ENCODE measurements at regions not wholly inside any gene's neighbourhood (a gene's known extent, or its start where the extent isn't known, plus 50 kb on each side); places are given as distances from the start of the nearest gene placed in this dataset.
"Not testable (repeated sequence)": the region's sequence is repeated elsewhere in the genome, so short reads cannot be mapped to it uniquely, and the experiment has no call there.

DNA sequence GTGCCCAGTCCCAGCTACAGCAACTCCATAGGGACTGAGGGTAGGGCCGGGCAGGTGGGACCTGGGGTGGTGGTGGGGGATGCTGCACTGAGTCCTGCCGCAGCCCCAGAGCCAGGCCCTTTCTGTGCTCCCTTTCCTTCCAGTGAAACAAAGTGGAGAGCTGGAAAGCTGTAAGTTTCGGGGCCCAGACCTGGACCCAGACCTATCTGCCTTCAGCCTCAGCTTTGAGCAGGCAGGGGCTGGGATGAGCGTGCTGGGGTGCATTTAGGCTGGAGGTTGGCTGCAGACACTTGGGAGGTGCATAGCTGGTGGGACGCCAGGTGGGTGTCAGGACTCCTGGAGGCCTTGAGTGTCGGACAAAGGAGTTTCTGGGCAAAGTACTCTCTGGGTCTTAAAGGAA, 92.7 kb upstream of the C1orf174 start:
- no peak overlapping the region for H3K9ac ChIP-seq (ENCODE audit: low read depth, low read length)
- no peak overlapping the region for H3K4me3 ChIP-seq (ENCODE audit: low read length)
- H3K36me3 ChIP-seq (ENCODE audit: insufficient read depth, low read length): no peaks in the 10 kb centered on the region
- H3K9me3 ChIP-seq (ENCODE audit: insufficient read depth, low read depth, low read length): no peaks in the 10 kb centered on the region
- no peaks in the 10 kb centered on the region for H3K4me1 ChIP-seq (ENCODE audit: insufficient read depth, low read length)
- WGBS: 88% methylated on average over 6 of the region's 6 CpGs
- no peaks in the 10 kb centered on the region for H3K27me3 ChIP-seq (ENCODE audit: insufficient read depth, low read length)
- H3K27ac ChIP-seq (ENCODE audit: low read depth, low read length): no peak overlapping the region

DNA sequence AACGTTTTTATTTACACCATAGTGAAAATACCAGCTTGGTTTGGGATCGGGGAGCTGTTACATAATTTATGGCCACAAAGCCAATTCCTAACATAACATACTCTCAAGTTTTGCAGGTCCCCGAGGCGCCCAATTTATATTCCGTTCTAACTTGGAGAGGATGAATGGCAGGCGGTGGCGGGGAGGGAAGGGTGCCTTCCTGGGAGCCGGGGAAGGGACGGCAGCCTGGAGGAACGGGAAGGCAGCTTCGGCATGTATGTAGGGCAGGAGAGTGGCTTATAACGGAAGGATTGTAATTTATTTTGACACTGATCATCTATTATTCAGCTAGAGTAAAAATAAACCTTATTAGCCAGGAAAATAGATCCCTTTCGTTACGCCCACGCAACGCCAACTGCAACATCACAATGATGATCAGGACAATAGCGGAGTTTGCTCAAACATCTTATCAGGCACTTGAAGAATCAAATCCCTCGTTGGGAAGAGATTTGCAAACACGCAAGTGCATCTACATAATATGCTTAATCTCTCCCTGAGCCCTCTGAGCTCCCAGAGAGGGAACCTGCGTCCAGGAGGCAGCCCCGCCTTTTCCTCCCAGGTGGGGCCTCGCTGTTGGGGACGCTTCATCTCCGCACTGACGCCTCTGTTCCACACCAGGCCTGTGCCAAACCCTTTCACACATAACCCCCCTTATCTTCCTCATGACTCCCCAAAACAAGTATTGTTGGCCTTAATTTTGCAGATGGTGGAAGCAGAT, 93.7 kb upstream of the C1orf174 start:
- Histone ChIP-seq H3K27ac (ENCODE audit: low read depth, low read length) (no peak overlapping the region), H3K27me3 (ENCODE audit: insufficient read depth, low read length) (no peaks in the 10 kb centered on the region), H3K36me3 (ENCODE audit: insufficient read depth, low read length) (no peaks in the 10 kb centered on the region), H3K4me3 (ENCODE audit: low read length) (no peak overlapping the region), H3K9me3 (ENCODE audit: insufficient read depth, low read depth, low read length) (no peaks in the 10 kb centered on the region), H3K9ac (ENCODE audit: low read depth, low read length) (no peak overlapping the region), H3K4me1 (ENCODE audit: insufficient read depth, low read length) (no peaks in the 10 kb centered on the region)
- WGBS: 85% methylated on average over 23 of the region's 25 CpGs

DNA sequence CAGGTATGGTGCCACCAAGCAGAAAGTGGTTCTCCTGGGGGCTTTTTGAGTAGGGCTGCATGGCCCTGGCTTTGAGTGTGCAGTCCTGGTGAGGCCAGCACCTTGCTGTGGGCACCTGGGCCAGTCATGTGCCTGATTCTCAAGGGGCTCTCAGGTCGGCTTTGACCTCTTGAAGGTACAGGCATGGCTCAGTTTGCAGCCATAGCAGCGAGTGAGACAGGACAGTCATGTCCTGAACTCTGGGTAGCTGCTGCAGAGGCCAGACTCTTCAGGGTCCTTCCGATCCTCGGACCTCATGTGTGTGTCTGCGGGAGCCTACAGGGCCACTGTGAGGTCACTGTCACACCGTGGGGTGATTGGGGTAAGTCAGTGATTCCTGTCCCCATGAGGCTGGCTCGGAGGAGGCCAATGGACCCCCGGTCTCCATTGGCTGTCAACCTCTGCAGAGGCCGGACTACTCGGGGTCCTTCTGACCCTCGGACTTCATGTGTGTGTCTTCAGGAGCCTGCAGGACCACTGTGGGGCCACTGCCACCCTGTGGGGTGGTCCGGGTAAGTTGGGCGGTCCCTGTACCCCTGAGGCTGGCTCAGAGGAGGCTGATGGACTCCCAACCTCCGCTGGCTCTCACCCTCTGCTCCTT, 95.2 kb upstream of the C1orf174 start:
- H3K4me1 ChIP-seq (ENCODE audit: insufficient read depth, low read length): no peaks in the 10 kb centered on the region
- 93% methylated on average over 13 of the region's 14 CpGs for WGBS
- H3K27ac ChIP-seq (ENCODE audit: low read depth, low read length): no peak overlapping the region
- H3K4me3 ChIP-seq (ENCODE audit: low read length): no peak overlapping the region
- no peak overlapping the region for H3K9ac ChIP-seq (ENCODE audit: low read depth, low read length)
- H3K27me3 ChIP-seq (ENCODE audit: insufficient read depth, low read length): no peaks in the 10 kb centered on the region
- no peaks in the 10 kb centered on the region for H3K36me3 ChIP-seq (ENCODE audit: insufficient read depth, low read length)
- no peaks in the 10 kb centered on the region for H3K9me3 ChIP-seq (ENCODE audit: insufficient read depth, low read depth, low read length)

DNA sequence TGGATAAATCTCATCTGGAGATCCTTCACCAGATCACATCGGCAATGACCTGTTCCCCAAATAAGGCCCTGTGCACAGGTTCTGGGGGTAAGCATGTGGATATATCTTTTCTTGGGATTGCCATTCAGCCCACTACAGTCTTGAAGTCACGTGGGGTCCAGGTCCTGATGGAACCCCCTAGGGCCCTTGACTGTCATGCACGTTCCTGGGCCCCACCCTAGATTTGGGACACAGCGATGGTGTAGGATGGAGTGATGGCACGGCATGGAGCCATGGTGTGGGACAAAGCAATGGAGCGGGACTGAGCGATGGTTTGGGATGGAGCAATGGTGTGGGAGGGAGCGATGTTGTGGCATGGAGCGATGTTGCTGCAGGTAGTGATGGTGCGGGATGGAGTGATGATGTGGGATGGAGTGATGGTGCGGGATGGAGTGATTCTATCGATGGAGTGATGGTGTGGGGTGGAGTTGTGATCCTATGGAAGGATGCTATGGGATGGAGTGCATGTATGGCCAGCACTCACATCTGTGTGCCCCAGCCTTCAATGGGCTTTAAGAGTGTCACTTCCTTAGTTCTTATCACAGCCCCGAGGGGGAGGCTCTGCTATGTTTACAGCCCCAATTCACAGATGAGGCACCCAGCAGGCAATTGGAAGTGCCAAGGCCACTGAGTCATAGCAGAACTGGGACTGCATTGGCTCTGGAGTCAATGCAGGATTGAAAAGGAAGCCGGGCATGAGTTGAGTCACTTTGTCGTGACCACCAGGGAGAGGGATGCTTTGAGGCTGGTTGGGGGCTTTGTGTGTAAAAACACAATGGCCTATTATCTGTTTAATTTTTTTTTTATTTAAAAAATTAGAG, 97.0 kb upstream of the C1orf174 start:
- Histone ChIP-seq H3K9me3 (ENCODE audit: insufficient read depth, low read depth, low read length) (no peaks in the 10 kb centered on the region), H3K4me3 (ENCODE audit: low read length) (no peak overlapping the region), H3K4me1 (ENCODE audit: insufficient read depth, low read length) (no peaks in the 10 kb centered on the region), H3K36me3 (ENCODE audit: insufficient read depth, low read length) (no peaks in the 10 kb centered on the region), H3K9ac (ENCODE audit: low read depth, low read length) (no peak overlapping the region), H3K27me3 (ENCODE audit: insufficient read depth, low read length) (no peaks in the 10 kb centered on the region), H3K27ac (ENCODE audit: low read depth, low read length) (no peak overlapping the region)
- WGBS: 92% methylated on average over 15 of the region's 15 CpGs

DNA sequence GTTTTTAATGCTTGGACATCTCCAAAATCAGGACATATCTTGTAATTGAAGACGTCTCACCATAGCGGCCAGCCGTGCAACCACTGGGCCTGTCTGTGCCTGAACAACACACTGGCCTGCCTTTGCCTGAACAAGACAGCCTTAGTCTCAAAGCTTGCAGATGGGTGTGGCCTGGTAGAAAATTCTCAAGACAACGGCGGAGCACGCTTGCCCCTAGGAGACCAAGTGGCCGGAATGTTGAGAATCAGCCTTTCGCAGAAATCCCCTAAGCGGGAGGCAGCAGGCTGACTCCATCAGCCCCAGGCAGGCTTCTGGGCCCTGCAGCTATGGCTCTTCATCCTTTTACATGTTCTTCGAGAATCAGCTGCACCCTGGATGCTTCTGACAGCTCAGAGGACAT, 98.0 kb upstream of the C1orf174 start:
- no peaks in the 10 kb centered on the region for H3K4me1 ChIP-seq (ENCODE audit: insufficient read depth, low read length)
- H3K9me3 ChIP-seq (ENCODE audit: insufficient read depth, low read depth, low read length): no peaks in the 10 kb centered on the region
- no peak overlapping the region for H3K27ac ChIP-seq (ENCODE audit: low read depth, low read length)
- no peaks in the 10 kb centered on the region for H3K27me3 ChIP-seq (ENCODE audit: insufficient read depth, low read length)
- H3K9ac ChIP-seq (ENCODE audit: low read depth, low read length): no peak overlapping the region
- no peak overlapping the region for H3K4me3 ChIP-seq (ENCODE audit: low read length)
- WGBS: 88% methylated on average over 10 of the region's 10 CpGs
- H3K36me3 ChIP-seq (ENCODE audit: insufficient read depth, low read length): no peaks in the 10 kb centered on the region

DNA sequence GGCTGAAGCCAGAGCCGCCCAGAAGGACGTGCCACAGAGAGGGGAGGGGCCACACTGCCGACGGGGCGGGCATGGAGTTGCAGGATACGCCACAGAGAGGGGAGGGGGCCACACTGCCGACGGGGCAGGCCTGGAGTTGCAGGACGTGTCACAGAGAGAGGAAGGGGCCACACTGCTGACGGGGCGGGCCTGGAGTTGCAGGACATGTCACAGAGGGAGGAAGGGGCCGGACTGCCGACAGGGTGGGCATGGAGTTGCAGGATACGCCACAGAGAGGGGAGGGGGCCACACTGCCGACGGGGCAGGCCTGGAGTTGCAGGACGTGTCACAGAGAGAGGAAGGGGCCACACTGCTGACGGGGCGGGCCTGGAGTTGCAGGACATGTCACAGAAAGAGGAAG, 99.4 kb upstream of the C1orf174 start:
- WGBS: 73% methylated on average over 17 of the region's 19 CpGs
- H3K4me3 ChIP-seq (ENCODE audit: low read length); H3K27me3 ChIP-seq (ENCODE audit: insufficient read depth, low read length); H3K9ac ChIP-seq (ENCODE audit: low read depth, low read length); H3K27ac ChIP-seq (ENCODE audit: low read depth, low read length); H3K4me1 ChIP-seq (ENCODE audit: insufficient read depth, low read length); H3K9me3 ChIP-seq (ENCODE audit: insufficient read depth, low read depth, low read length); H3K36me3 ChIP-seq (ENCODE audit: insufficient read depth, low read length): not testable (repeated sequence)

DNA sequence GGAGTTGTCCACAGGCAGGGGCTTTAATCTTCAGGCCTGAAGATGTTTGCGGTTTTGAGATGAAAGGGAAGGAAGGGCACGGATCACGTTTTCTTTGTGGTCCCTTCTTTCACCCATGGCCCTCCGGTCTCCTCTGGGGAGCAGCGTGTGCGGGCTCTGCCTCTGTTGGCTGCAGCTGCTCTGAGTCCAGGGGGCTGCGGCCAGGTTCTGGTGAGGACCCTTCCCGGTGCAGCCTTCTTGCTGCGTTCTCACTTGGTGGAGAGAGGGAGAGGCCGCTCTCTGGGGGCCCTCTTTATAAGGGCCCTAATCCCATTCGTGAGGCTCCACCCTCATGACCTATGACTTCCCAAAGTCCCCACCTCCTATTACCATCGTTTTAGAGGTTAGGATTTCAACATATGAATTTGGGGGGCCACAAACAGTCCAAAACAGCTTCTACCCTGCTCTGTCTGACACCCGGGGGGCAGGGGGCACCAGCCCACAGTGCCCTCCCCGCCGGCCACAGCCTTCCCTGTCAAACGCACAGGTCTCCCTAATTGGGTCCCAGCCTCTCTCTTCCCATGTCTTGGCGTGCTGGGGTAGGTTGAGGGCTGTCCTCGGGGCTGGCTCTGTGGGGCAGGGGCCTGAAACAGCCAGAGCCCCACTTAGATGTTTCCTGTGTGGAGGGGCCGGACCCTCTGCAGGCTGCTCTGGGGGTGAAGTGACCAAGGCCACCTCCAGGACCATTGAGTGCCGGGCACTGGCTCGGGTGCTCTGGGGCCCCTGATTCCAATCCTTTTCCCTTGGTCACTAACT, 100.1 kb upstream of the C1orf174 start:
- Histone ChIP-seq H3K4me3 (ENCODE audit: low read length) (no peak overlapping the region), H3K9ac (ENCODE audit: low read depth, low read length) (no peak overlapping the region), H3K27me3 (ENCODE audit: insufficient read depth, low read length) (no peaks in the 10 kb centered on the region), H3K9me3 (ENCODE audit: insufficient read depth, low read depth, low read length) (no peaks in the 10 kb centered on the region), H3K36me3 (ENCODE audit: insufficient read depth, low read length) (no peaks in the 10 kb centered on the region), H3K27ac (ENCODE audit: low read depth, low read length) (no peak overlapping the region), H3K4me1 (ENCODE audit: insufficient read depth, low read length) (no peaks in the 10 kb centered on the region)
- WGBS: 94% methylated on average over 21 of the region's 21 CpGs

DNA sequence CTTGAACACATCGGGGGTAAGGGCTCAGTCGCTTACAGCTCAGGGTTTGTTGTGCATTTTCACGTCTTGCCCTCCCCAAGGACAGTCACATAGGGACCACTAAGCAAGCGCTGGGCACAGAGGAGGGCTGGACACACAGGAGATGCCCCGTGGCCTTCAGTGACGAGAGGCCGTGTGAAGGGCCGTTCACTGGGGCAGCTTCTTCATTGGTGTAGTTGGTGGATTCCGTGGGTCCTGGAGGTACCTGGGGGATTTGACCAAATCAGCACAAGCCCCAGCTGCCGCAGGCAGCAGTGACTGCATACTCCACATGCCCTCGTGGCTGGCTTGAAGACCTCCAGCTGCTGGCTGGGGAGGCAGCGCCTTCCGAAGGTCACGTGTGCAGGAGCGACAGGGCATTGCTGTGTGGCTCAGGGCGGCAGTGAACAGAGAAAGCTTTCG, 100.8 kb upstream of the C1orf174 start:
- H3K9ac ChIP-seq (ENCODE audit: low read depth, low read length): no peak overlapping the region
- WGBS: 93% methylated on average over 17 of the region's 17 CpGs
- H3K27ac ChIP-seq (ENCODE audit: low read depth, low read length): no peak overlapping the region
- H3K4me3 ChIP-seq (ENCODE audit: low read length): no peak overlapping the region
- no peaks in the 10 kb centered on the region for H3K9me3 ChIP-seq (ENCODE audit: insufficient read depth, low read depth, low read length)
- H3K27me3 ChIP-seq (ENCODE audit: insufficient read depth, low read length): no peaks in the 10 kb centered on the region
- no peaks in the 10 kb centered on the region for H3K4me1 ChIP-seq (ENCODE audit: insufficient read depth, low read length)
- H3K36me3 ChIP-seq (ENCODE audit: insufficient read depth, low read length): no peaks in the 10 kb centered on the region

DNA sequence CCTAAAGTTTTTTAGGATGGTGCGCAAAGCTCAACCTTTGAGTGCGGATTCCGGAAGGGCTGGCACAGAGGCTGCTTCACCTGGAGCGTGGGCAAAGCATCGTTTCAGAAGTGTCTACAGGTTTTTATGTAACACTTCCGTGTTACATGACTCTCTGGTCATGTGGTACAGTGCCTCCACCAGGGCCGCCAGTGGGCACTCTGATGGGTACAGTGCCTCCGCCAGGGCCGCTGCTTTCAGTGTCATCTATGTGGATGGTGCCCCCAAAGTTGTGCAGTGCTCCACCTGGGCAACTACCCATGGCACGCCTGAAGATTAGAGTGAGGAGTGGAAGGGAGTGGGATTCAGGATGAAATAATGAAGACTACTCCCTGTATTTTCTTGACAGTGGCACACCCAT, 101.4 kb upstream of the C1orf174 start:
- Histone ChIP-seq H3K27ac (ENCODE audit: low read depth, low read length) (no peak overlapping the region), H3K4me1 (ENCODE audit: insufficient read depth, low read length) (no peaks in the 10 kb centered on the region), H3K36me3 (ENCODE audit: insufficient read depth, low read length) (no peaks in the 10 kb centered on the region), H3K27me3 (ENCODE audit: insufficient read depth, low read length) (no peaks in the 10 kb centered on the region), H3K4me3 (ENCODE audit: low read length) (no peak overlapping the region), H3K9ac (ENCODE audit: low read depth, low read length) (no peak overlapping the region), H3K9me3 (ENCODE audit: insufficient read depth, low read depth, low read length) (no peaks in the 10 kb centered on the region)
- 94% methylated on average over 10 of the region's 10 CpGs for WGBS

DNA sequence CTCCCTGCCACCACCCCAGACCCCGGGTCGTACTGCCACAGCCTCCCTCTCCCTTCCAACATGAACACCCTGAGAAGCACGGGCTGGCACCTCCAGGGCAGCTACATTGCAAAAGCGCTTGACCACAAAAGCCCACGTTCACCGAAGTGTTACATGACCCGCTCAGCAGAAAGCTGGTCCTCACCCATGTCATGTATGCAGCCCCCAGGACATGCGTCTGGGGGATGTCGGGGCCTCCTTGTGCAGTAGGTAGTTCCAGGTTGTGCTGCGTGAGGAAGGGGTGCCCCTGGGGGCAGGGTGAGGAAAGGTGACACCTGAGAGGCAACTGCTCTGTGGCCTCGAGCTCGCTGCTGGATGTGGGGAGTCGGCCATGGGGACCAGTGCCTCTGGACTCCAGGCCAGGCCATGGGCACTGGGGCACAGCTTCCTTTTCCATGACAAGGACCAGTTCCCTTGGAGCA, 102.0 kb upstream of the C1orf174 start:
- Histone ChIP-seq H3K27ac (ENCODE audit: low read depth, low read length) (no peak overlapping the region), H3K4me1 (ENCODE audit: insufficient read depth, low read length) (no peaks in the 10 kb centered on the region), H3K36me3 (ENCODE audit: insufficient read depth, low read length) (no peaks in the 10 kb centered on the region), H3K4me3 (ENCODE audit: low read length) (no peak overlapping the region), H3K27me3 (ENCODE audit: insufficient read depth, low read length) (no peaks in the 10 kb centered on the region), H3K9me3 (ENCODE audit: insufficient read depth, low read depth, low read length) (no peaks in the 10 kb centered on the region), H3K9ac (ENCODE audit: low read depth, low read length) (no peak overlapping the region)
- WGBS: 91% methylated on average over 13 of the region's 13 CpGs
